ENCODE measurements at regions not wholly inside any gene's neighbourhood (a gene's known extent, or its start where the extent isn't known, plus 50 kb on each side); places are given as distances from the start of the nearest gene placed in this dataset.

DNA sequence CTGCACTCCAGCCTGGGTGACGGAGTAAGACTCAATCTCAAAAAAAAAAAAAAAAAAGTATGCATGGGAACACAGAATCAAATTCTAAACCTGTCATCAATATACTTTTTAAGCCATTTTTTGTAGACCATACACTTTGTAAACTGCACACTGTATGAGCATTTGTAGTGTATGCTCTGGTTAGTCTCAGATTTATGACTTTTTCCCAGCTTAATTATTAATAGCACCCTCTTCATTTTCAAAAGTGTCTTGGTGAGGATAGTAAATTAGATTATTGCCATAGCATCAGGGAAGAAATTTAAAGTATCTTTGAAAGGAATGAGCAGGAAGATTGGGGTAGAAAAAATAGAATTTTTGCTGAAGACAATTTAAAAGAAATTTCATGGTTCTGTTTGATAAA lies 330.8 kb upstream of the RSPO3 start:
- TF ChIP-seq RCOR1 (conservative IDR thresholded peaks at IDR 0.05; ENCODE audit: low read depth, low read length) = no peak
- TF ChIP-seq BHLHE40 (IDR thresholded peaks at IDR 0.05; ENCODE audit: borderline replicate concordance in 1 of 2, low read depth in 2 of 2, low read length in 1 of 2) = no peak
- TF ChIP-seq WRNIP1 (IDR thresholded peaks at IDR 0.05; ENCODE audit: borderline replicate concordance, low read depth, low read length) = no peak
- TF ChIP-seq, protein P1, sequence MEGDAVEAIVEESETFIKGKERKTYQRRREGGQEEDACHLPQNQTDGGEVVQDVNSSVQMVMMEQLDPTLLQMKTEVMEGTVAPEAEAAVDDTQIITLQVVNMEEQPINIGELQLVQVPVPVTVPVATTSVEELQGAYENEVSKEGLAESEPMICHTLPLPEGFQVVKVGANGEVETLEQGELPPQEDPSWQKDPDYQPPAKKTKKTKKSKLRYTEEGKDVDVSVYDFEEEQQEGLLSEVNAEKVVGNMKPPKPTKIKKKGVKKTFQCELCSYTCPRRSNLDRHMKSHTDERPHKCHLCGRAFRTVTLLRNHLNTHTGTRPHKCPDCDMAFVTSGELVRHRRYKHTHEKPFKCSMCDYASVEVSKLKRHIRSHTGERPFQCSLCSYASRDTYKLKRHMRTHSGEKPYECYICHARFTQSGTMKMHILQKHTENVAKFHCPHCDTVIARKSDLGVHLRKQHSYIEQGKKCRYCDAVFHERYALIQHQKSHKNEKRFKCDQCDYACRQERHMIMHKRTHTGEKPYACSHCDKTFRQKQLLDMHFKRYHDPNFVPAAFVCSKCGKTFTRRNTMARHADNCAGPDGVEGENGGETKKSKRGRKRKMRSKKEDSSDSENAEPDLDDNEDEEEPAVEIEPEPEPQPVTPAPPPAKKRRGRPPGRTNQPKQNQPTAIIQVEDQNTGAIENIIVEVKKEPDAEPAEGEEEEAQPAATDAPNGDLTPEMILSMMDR (IDR thresholded peaks at IDR 0.05 in 2 of 3, conservative IDR thresholded peaks at IDR 0.05 in 1 of 3; ENCODE audit: control insufficient read depth in 2 of 3, extremely low read depth in 1 of 3, insufficient read depth in 1 of 3, low read depth in 3 of 3, low read length in 3 of 3) = no peak
- TF ChIP-seq, protein P2, sequence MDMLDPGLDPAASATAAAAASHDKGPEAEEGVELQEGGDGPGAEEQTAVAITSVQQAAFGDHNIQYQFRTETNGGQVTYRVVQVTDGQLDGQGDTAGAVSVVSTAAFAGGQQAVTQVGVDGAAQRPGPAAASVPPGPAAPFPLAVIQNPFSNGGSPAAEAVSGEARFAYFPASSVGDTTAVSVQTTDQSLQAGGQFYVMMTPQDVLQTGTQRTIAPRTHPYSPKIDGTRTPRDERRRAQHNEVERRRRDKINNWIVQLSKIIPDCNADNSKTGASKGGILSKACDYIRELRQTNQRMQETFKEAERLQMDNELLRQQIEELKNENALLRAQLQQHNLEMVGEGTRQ (IDR thresholded peaks at IDR 0.05; ENCODE audit: borderline replicate concordance, low read depth, low read length) = no peak
- no peak for TF ChIP-seq YY1 (IDR thresholded peaks at IDR 0.05; ENCODE audit: low read depth, low read length)
- TF ChIP-seq POLR2A (IDR thresholded peaks at IDR 0.05; ENCODE audit: low read depth, low read length) = no peak
- TF ChIP-seq, protein P3, sequence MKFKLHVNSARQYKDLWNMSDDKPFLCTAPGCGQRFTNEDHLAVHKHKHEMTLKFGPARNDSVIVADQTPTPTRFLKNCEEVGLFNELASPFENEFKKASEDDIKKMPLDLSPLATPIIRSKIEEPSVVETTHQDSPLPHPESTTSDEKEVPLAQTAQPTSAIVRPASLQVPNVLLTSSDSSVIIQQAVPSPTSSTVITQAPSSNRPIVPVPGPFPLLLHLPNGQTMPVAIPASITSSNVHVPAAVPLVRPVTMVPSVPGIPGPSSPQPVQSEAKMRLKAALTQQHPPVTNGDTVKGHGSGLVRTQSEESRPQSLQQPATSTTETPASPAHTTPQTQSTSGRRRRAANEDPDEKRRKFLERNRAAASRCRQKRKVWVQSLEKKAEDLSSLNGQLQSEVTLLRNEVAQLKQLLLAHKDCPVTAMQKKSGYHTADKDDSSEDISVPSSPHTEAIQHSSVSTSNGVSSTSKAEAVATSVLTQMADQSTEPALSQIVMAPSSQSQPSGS (IDR thresholded peaks at IDR 0.05; ENCODE audit: low read length) = no peak
- TF ChIP-seq POLR2AphosphoS5 (IDR thresholded peaks at IDR 0.05; ENCODE audit: low read length) = no peak

All from GM12878 (cell line).